ENCODE measurements at regions not wholly inside any gene's neighbourhood (a gene's known extent, or its start where the extent isn't known, plus 50 kb on each side); places are given as distances from the start of the nearest gene placed in this dataset.

DNA sequence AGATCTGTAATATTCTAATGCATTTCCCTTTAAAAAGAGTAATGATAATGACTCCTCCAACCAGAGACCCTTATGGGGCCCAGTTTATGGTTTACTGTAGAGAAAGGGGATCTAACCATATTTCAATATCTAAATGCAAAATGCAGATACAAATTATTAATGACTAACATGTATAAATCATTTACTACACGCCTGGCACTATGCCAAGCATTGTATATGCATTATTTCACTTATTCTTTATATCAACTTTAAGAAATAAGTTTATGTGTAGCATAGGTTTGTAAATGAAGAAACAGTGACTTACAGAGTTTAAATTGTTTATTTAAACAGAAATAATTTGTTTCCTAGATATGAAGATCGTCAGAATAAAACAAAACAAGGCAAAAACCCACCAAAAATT lies 86.2 kb upstream of the SCEL start:
- Histone ChIP-seq H3K9me3 (no peaks in the 10 kb centered on the region), H3K4me3 (ENCODE audit: low read depth in 2 of 2, low read length in 1 of 2) (no peak overlapping the region), H3K27ac (ENCODE audit: low read depth in 2 of 2, low read length in 1 of 2) (no peak overlapping the region), H3K9me2 (no peaks in the 10 kb centered on the region), H2AFZ (ENCODE audit: low read depth) (no peak overlapping the region), H3K9ac (no peak overlapping the region), H3F3A (replicated peaks; ENCODE audit: insufficient read depth) (no peaks in the 10 kb centered on the region), H3K27me3 (ENCODE audit: insufficient read depth) (no peaks in the 10 kb centered on the region), H3K36me3 (replicated peaks in 1 of 2; ENCODE audit: control insufficient read depth in 1 of 2, insufficient read depth in 2 of 2, low read length in 1 of 2) (no peaks in the 10 kb centered on the region), H3K4me1 (ENCODE audit: control insufficient read depth in 1 of 2, insufficient read depth in 2 of 2, low read depth in 1 of 2, low read length in 1 of 2) (no peaks in the 10 kb centered on the region), H4K20me1 (ENCODE audit: insufficient read depth) (no peaks in the 10 kb centered on the region), H3K4me2 (no peak overlapping the region), H3K79me2 (ENCODE audit: insufficient read depth) (no peaks in the 10 kb centered on the region)
- TF ChIP-seq GABPA (IDR thresholded peaks at IDR 0.05; ENCODE audit: low read depth) = no peak
- no peak for TF ChIP-seq RXRA (IDR thresholded peaks at IDR 0.05; ENCODE audit: borderline replicate concordance, low read depth)
- TF ChIP-seq MXI1 (IDR thresholded peaks at IDR 0.05; ENCODE audit: low read depth, low read length) = no peak
- no peak for TF ChIP-seq YY1 (IDR thresholded peaks at IDR 0.05; ENCODE audit: low read depth)
- no peak for TF ChIP-seq TCF12 (IDR thresholded peaks at IDR 0.05)
- no peak for TF ChIP-seq JUND (IDR thresholded peaks at IDR 0.05)
- TF ChIP-seq POLR2AphosphoS5 (IDR thresholded peaks at IDR 0.05; ENCODE audit: low read depth, low read length) = no peak
- TF ChIP-seq, protein P1, sequence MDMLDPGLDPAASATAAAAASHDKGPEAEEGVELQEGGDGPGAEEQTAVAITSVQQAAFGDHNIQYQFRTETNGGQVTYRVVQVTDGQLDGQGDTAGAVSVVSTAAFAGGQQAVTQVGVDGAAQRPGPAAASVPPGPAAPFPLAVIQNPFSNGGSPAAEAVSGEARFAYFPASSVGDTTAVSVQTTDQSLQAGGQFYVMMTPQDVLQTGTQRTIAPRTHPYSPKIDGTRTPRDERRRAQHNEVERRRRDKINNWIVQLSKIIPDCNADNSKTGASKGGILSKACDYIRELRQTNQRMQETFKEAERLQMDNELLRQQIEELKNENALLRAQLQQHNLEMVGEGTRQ (IDR thresholded peaks at IDR 0.05; ENCODE audit: borderline replicate concordance, low read depth, low read length) = no peak
- no peak for DNase-seq
- ChIA-PET CTCF (no interaction called here), POLR2A (no interaction called here)
- 28% methylated on average over 2 of the region's 2 CpGs for WGBS (ENCODE audit: low lambda C conversion rate)

DNA sequence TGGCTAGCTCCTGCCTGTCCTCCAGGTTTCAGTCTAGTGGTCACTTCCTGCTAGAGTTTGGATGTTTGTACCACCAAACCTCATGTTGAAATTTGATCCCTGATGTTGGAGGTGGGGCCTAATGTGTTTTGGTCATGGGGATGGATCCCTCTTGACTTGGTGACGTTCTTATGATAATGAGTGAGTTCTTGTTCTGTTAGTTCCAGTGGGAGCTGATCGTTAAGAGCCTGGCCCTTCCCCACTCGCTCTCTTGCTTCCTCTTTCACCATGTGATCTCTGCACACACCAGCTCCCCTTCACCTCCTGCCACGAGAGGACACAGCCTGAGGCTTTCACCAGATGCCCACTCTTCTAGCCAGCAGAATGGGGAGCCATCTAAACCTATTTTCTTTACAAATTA lies 86.8 kb upstream of the SCEL start:
- Histone ChIP-seq H3K4me1 (ENCODE audit: control insufficient read depth in 1 of 2, insufficient read depth in 2 of 2, low read depth in 1 of 2, low read length in 1 of 2) (no peaks in the 10 kb centered on the region), H3K4me3 (ENCODE audit: low read depth in 2 of 2, low read length in 1 of 2) (no peak overlapping the region), H3F3A (replicated peaks; ENCODE audit: insufficient read depth) (no peaks in the 10 kb centered on the region), H2AFZ (ENCODE audit: low read depth) (no peak overlapping the region), H3K9me3 (no peaks in the 10 kb centered on the region), H3K36me3 (replicated peaks in 1 of 2; ENCODE audit: control insufficient read depth in 1 of 2, insufficient read depth in 2 of 2, low read length in 1 of 2) (no peaks in the 10 kb centered on the region), H3K27ac (ENCODE audit: low read depth in 2 of 2, low read length in 1 of 2) (no peak overlapping the region), H3K27me3 (ENCODE audit: insufficient read depth) (no peaks in the 10 kb centered on the region), H3K9ac (no peak overlapping the region), H3K9me2 (no peaks in the 10 kb centered on the region), H3K4me2 (no peak overlapping the region), H3K79me2 (ENCODE audit: insufficient read depth) (no peaks in the 10 kb centered on the region), H4K20me1 (ENCODE audit: insufficient read depth) (no peaks in the 10 kb centered on the region)
- CTCF ChIA-PET = no interaction called here
- TF ChIP-seq TEAD4 (IDR thresholded peaks at IDR 0.05; ENCODE audit: borderline replicate concordance, insufficient read depth) = no peak
- TF ChIP-seq, protein P2, sequence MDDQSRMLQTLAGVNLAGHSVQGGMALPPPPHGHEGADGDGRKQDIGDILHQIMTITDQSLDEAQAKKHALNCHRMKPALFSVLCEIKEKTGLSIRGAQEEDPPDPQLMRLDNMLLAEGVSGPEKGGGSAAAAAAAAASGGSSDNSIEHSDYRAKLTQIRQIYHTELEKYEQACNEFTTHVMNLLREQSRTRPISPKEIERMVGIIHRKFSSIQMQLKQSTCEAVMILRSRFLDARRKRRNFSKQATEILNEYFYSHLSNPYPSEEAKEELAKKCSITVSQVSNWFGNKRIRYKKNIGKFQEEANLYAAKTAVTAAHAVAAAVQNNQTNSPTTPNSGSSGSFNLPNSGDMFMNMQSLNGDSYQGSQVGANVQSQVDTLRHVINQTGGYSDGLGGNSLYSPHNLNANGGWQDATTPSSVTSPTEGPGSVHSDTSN (IDR thresholded peaks at IDR 0.05) = no peak
- TF ChIP-seq SIN3A (IDR thresholded peaks at IDR 0.05; ENCODE audit: borderline replicate concordance, low read depth, low read length) = no peak
- TF ChIP-seq FOXM1 (IDR thresholded peaks at IDR 0.05; ENCODE audit: low read depth) = no peak
- TF ChIP-seq RXRA (IDR thresholded peaks at IDR 0.05; ENCODE audit: borderline replicate concordance, low read depth) = no peak
- TF ChIP-seq, protein P3, sequence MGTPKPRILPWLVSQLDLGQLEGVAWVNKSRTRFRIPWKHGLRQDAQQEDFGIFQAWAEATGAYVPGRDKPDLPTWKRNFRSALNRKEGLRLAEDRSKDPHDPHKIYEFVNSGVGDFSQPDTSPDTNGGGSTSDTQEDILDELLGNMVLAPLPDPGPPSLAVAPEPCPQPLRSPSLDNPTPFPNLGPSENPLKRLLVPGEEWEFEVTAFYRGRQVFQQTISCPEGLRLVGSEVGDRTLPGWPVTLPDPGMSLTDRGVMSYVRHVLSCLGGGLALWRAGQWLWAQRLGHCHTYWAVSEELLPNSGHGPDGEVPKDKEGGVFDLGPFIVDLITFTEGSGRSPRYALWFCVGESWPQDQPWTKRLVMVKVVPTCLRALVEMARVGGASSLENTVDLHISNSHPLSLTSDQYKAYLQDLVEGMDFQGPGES (IDR thresholded peaks at IDR 0.05; ENCODE audit: low read depth, low read length) = no peak
- TF ChIP-seq RCOR1 (IDR thresholded peaks at IDR 0.05; ENCODE audit: low read length) = no peak
- TF ChIP-seq MEF2A (IDR thresholded peaks at IDR 0.05; ENCODE audit: borderline replicate concordance, low read depth) = no peak
- TF ChIP-seq GATA2 (CRISPR knock-in tag; IDR thresholded peaks at IDR 0.05) = no peak
- no peak for TF ChIP-seq EZH2phosphoT487 (IDR thresholded peaks at IDR 0.05; ENCODE audit: borderline replicate concordance, low read depth)
- no peak for TF ChIP-seq JUND (IDR thresholded peaks at IDR 0.05)
- no peak for TF ChIP-seq MXI1 (IDR thresholded peaks at IDR 0.05; ENCODE audit: low read depth, low read length)
- no peak for TF ChIP-seq FOXJ3 (CRISPR knock-in tag; IDR thresholded peaks at IDR 0.05)
- no peak for TF ChIP-seq GABPA (IDR thresholded peaks at IDR 0.05; ENCODE audit: low read depth)
- TF ChIP-seq, protein P4, sequence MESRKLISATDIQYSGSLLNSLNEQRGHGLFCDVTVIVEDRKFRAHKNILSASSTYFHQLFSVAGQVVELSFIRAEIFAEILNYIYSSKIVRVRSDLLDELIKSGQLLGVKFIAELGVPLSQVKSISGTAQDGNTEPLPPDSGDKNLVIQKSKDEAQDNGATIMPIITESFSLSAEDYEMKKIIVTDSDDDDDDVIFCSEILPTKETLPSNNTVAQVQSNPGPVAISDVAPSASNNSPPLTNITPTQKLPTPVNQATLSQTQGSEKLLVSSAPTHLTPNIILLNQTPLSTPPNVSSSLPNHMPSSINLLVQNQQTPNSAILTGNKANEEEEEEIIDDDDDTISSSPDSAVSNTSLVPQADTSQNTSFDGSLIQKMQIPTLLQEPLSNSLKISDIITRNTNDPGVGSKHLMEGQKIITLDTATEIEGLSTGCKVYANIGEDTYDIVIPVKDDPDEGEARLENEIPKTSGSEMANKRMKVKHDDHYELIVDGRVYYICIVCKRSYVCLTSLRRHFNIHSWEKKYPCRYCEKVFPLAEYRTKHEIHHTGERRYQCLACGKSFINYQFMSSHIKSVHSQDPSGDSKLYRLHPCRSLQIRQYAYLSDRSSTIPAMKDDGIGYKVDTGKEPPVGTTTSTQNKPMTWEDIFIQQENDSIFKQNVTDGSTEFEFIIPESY (IDR thresholded peaks at IDR 0.05; ENCODE audit: borderline replicate concordance, low read depth) = no peak
- TF ChIP-seq FOSL2 (IDR thresholded peaks at IDR 0.05; ENCODE audit: borderline replicate concordance, low read depth) = no peak
- TF ChIP-seq, protein P1 (IDR thresholded peaks at IDR 0.05; ENCODE audit: borderline replicate concordance, low read depth, low read length) = no peak
- no peak for TF ChIP-seq EP300 (IDR thresholded peaks at IDR 0.05; ENCODE audit: borderline replicate concordance in 1 of 2, low read depth in 1 of 2, low read length in 1 of 2)
- TF ChIP-seq, protein P5, sequence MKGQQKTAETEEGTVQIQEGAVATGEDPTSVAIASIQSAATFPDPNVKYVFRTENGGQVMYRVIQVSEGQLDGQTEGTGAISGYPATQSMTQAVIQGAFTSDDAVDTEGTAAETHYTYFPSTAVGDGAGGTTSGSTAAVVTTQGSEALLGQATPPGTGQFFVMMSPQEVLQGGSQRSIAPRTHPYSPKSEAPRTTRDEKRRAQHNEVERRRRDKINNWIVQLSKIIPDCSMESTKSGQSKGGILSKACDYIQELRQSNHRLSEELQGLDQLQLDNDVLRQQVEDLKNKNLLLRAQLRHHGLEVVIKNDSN (IDR thresholded peaks at IDR 0.05; ENCODE audit: borderline replicate concordance, low read depth) = no peak
- POLR2A ChIA-PET = no interaction called here
- no peak for DNase-seq
- 59% methylated on average over 4 of the region's 4 CpGs for WGBS (ENCODE audit: low lambda C conversion rate)
